GM12873 (cell line): ENCODE measurements at regions not wholly inside any gene's neighbourhood (a gene's known extent, or its start where the extent isn't known, plus 50 kb on each side); places are given as distances from the start of the nearest gene placed in this dataset.

Experiments used
- CTCF ChIP-seq: IDR thresholded peaks from 2 replicates; pipeline ENCODE4 v1.5.1; 2012; ENCODE audit warnings: low read depth, mild to moderate bottlenecking, moderate library complexity, low read length, control low read depth; ENCODE audit not compliant: insufficient read depth; ENCODE audit errors: missing control alignments

- TF ChIP-seq CTCF: no peak
These were observed 407.3 kb downstream of the NXPE2 start for GRCh38 chr11:115085461-115086210.

GRCh38 chr11:115087791-115088190 is 409.5 kb downstream of the NXPE2 start:
- TF ChIP-seq CTCF: no peak

DNA sequence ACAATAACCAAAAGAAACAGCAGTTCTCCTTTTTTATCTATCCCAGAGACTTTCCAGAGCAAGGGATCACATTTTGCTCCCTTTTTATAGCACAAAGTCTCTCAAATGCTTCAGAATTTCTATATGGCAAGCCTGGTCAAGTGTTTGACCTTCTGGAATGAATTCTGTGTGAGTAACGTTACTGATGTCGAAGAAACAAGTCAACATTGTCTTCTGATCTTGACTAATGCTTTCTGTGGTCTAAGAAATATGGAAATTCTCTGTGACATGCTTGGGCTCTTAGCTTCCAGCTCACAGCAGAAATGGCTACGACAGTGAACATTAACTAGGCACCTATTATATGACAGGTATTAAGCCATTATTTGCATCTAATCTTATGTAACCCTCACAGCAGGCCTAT is 411.7 kb downstream of the CADM1 start:
- TF ChIP-seq CTCF: no peak

DNA sequence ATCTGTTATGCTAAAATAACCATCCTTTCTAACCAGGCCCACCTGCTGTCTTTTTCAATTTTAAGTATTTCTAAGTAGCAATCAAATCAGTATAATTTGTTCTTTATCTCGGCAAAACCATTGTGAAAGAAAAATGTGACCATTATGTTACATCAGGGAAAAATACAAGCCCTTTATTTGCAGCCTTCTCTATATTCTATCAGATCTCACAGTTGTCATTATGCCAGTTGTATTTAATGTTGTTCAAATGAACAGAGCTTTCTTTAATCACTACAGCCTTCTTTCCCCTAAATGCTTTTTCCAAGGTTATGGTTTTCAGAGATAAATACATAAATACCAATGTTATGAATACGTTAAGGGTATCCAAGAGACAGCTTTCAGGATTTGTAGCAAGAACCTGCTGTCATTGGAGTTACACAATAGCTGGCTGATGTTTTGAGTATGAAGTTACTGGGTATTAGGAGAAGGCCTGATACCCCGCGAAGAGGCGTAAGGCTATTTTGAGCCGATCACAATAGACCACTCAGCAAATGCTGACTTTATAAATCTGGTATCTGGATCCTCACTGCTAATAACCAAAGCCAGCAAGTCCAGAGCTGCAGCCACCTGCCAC is 406.3 kb downstream of the CADM1 start:
- no peak for TF ChIP-seq CTCF

GRCh38 chr11:115100706-115101105 is 403.5 kb downstream of the CADM1 start:
- TF ChIP-seq CTCF: no peak

DNA sequence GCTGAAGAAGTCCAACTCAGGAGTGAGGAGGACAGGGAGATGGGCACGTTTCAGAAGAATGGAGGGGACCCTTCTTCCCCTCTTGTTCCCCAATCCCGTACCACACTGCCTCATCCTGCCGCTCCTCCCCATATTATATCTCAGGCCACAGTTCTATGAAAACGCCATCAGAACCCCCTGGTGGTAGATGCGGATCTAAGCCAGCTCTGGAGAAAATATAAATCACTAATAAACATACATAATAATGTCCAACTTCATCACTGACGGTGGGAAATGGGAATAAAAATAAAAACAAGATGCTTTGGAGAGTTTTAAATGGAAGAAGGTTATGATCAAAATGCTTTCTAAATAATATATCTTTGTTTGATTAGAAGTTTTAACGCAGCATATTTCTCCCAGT is 400.3 kb downstream of the CADM1 start:
- TF ChIP-seq CTCF: no peak

GRCh38 chr11:115104851-115105453 is 399.3 kb downstream of the CADM1 start:
- TF ChIP-seq CTCF: no peak
